ENCODE measurements at regions not wholly inside any gene's neighbourhood (a gene's known extent, or its start where the extent isn't known, plus 50 kb on each side); places are given as distances from the start of the nearest gene placed in this dataset.
"Not testable (repeated sequence)": the region's sequence is repeated elsewhere in the genome, so short reads cannot be mapped to it uniquely, and the experiment has no call there.

DNA sequence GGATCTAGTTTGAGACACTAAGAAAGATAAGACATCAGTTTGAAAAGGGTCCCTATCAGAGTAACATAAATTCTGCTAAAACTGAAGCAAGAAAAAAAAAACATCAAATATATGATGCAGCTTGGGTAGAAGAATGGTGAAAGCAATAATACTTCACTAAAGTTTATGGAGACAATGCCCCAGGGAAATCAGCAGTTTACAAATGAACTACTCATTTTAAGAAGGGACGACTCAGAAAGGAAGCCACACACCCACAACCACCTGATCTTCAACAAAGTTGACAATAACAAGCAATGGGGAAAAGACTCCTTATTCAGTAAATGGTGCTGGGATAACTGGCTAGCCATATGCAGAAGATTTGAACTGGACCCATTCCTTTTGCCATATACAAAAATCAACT lies 143.5 kb downstream of the TPBG start:
- intact Hi-C loops (cut with micrococcal nuclease; ENCODE audit: unreplicated experiment): no loop called here
- TF ChIP-seq, protein P1, sequence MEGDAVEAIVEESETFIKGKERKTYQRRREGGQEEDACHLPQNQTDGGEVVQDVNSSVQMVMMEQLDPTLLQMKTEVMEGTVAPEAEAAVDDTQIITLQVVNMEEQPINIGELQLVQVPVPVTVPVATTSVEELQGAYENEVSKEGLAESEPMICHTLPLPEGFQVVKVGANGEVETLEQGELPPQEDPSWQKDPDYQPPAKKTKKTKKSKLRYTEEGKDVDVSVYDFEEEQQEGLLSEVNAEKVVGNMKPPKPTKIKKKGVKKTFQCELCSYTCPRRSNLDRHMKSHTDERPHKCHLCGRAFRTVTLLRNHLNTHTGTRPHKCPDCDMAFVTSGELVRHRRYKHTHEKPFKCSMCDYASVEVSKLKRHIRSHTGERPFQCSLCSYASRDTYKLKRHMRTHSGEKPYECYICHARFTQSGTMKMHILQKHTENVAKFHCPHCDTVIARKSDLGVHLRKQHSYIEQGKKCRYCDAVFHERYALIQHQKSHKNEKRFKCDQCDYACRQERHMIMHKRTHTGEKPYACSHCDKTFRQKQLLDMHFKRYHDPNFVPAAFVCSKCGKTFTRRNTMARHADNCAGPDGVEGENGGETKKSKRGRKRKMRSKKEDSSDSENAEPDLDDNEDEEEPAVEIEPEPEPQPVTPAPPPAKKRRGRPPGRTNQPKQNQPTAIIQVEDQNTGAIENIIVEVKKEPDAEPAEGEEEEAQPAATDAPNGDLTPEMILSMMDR (conservative IDR thresholded peaks at IDR 0.05; ENCODE audit: low read length): no peak
- no peak for TF ChIP-seq EZH2phosphoT487 (IDR thresholded peaks at IDR 0.05; ENCODE audit: borderline replicate concordance, low read depth, low read length)

DNA sequence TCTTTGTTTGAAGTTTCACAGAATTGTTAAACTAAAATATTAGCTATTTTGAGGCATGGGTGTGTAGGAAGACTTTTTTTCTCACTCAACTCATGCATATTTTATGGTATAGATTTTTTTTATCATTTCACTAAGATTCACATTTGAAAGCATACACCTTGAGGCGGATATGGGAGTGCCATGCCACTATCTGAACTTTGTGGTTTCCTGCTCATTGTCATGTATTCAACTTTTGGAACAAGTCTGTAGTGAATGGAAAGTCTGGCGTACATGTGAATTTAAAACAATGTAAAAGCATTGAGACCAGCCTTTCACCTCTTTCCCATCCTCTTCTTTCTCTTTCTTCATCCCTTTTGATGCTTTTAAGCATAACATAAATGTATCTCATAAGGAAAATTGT lies 147.9 kb downstream of the TPBG start:
- no peak for TF ChIP-seq EZH2phosphoT487 (IDR thresholded peaks at IDR 0.05; ENCODE audit: borderline replicate concordance, low read depth, low read length)
- TF ChIP-seq, protein P1 (conservative IDR thresholded peaks at IDR 0.05; ENCODE audit: low read length): no peak
- no TSS peak for BruUV-seq (replicated peaks)

More for the DNA sequence above, 143.5 kb downstream of the TPBG start:
- Histone ChIP-seq H3K9me2 (ENCODE audit: insufficient read depth, low read length) (no peaks in the 10 kb centered on the region), H3K4me3 (ENCODE audit: low read depth, low read length, poor library complexity, severe bottlenecking) (no peak overlapping the region), H3K4me2 (ENCODE audit: low read length) (no peak overlapping the region), H3K79me2 (ENCODE audit: insufficient read depth, low read depth, low read length) (no peaks in the 10 kb centered on the region), H3K4me1 (ENCODE audit: insufficient read depth, low read length, poor library complexity, severe bottlenecking) (no peaks in the 10 kb centered on the region), H3K36me3 (ENCODE audit: insufficient read depth, low read length) (no peaks in the 10 kb centered on the region), H4K20me1 (ENCODE audit: insufficient read depth, low read length) (no peaks in the 10 kb centered on the region), H2AFZ (ENCODE audit: low read length) (no peak overlapping the region), H3K27ac (ENCODE audit: low read depth, low read length, poor library complexity, severe bottlenecking) (no peak overlapping the region), H3K9me3 (ENCODE audit: low read length) (no peaks in the 10 kb centered on the region)
- BruUV-seq (replicated peaks): no TSS peak
- DNase-seq (ENCODE audit: low spot score): no peak
- POLR2A ChIA-PET: no interaction called here
- CTCF ChIA-PET (ENCODE audit: unreplicated experiment): no interaction called here

DNA sequence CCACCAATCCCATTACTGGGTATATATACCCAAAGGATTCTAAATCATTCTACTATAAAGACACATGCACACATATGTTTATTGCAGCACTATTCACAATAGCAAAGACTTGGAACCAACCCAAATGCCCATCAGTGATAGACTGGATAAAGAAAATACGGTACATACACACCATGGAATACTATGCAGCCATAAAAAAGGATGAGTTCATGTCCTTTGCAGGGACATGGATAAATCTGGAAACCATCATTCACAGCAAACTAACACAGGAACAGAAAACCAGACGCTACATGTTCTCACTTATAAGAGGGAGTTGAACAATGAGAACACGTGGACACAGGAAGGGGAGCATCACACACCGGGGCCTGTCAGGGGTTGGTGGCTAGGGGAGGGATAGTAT lies 154.3 kb downstream of the TPBG start:
- BruUV-seq (replicated peaks); H2AFZ ChIP-seq (ENCODE audit: low read length); H3K4me2 ChIP-seq (ENCODE audit: low read length); POLR2A ChIA-PET; H3K36me3 ChIP-seq (ENCODE audit: insufficient read depth, low read length); intact Hi-C loops (cut with micrococcal nuclease; ENCODE audit: unreplicated experiment); H3K9me3 ChIP-seq (ENCODE audit: low read length); H4K20me1 ChIP-seq (ENCODE audit: insufficient read depth, low read length); H3K79me2 ChIP-seq (ENCODE audit: insufficient read depth, low read depth, low read length); H3K9me2 ChIP-seq (ENCODE audit: insufficient read depth, low read length); H3K4me1 ChIP-seq (ENCODE audit: insufficient read depth, low read length, poor library complexity, severe bottlenecking); H3K27ac ChIP-seq (ENCODE audit: low read depth, low read length, poor library complexity, severe bottlenecking); CTCF ChIA-PET (ENCODE audit: unreplicated experiment); DNase-seq (ENCODE audit: low spot score); H3K4me3 ChIP-seq (ENCODE audit: low read depth, low read length, poor library complexity, severe bottlenecking): not testable (repeated sequence)

More for the DNA sequence above, 147.9 kb downstream of the TPBG start:
- no peaks in the 10 kb centered on the region for H3K79me2 ChIP-seq (ENCODE audit: insufficient read depth, low read depth, low read length)
- no peaks in the 10 kb centered on the region for H3K9me3 ChIP-seq (ENCODE audit: low read length)
- H3K4me3 ChIP-seq (ENCODE audit: low read depth, low read length, poor library complexity, severe bottlenecking): no peak overlapping the region
- H3K4me1 ChIP-seq (ENCODE audit: insufficient read depth, low read length, poor library complexity, severe bottlenecking): no peaks in the 10 kb centered on the region
- intact Hi-C loops (cut with micrococcal nuclease; ENCODE audit: unreplicated experiment): no loop called here
- H3K36me3 ChIP-seq (ENCODE audit: insufficient read depth, low read length): no peaks in the 10 kb centered on the region
- POLR2A ChIA-PET: no interaction called here
- H3K9me2 ChIP-seq (ENCODE audit: insufficient read depth, low read length): no peaks in the 10 kb centered on the region
- H2AFZ ChIP-seq (ENCODE audit: low read length): no peak overlapping the region
- no peak overlapping the region for H3K27ac ChIP-seq (ENCODE audit: low read depth, low read length, poor library complexity, severe bottlenecking)
- H3K4me2 ChIP-seq (ENCODE audit: low read length): no peak overlapping the region
- CTCF ChIA-PET (ENCODE audit: unreplicated experiment): no interaction called here
- no peak for DNase-seq (ENCODE audit: low spot score)
- no peaks in the 10 kb centered on the region for H4K20me1 ChIP-seq (ENCODE audit: insufficient read depth, low read length)
